GM12878 (cell line): ENCODE measurements at regions not wholly inside any gene's neighbourhood (a gene's known extent, or its start where the extent isn't known, plus 50 kb on each side); places are given as distances from the start of the nearest gene placed in this dataset.

Experiments used
- CTCF ChIP-seq, 3 experiments: IDR thresholded peaks in 2 of 3; conservative IDR thresholded peaks in 1 of 3; 2 replicates each; pipeline ENCODE4 v1.5.1; 2011; ENCODE audit warnings: low read depth in 3 of 3, low read length in 3 of 3, mild to moderate bottlenecking in 3 of 3, control low read depth in 2 of 3, moderate library complexity in 2 of 3, inconsistent platforms in 1 of 3, mixed read lengths in 1 of 3; ENCODE audit not compliant: control insufficient read depth in 2 of 3, insufficient read depth in 1 of 3; ENCODE audit errors: extremely low read depth in 1 of 3
- NFIC ChIP-seq: IDR thresholded peaks from 2 replicates; pipeline ENCODE4 v1.6.1; 2012; ENCODE audit warnings: low read depth, mild to moderate bottlenecking, inconsistent platforms, low read length, moderate library complexity
- POLR2A ChIP-seq: IDR thresholded peaks from 2 replicates; pipeline ENCODE4 v1.6.1; 2011; ENCODE audit warnings: low read depth, mild to moderate bottlenecking, low read length
- SMAD1 ChIP-seq: fragments of 450-650 bp; IDR thresholded peaks from 2 replicates; pipeline ENCODE4 v1.6.1; 2018; ENCODE audit warnings: mild to moderate bottlenecking, low read depth; ENCODE audit not compliant: partially characterized antibody

DNA sequence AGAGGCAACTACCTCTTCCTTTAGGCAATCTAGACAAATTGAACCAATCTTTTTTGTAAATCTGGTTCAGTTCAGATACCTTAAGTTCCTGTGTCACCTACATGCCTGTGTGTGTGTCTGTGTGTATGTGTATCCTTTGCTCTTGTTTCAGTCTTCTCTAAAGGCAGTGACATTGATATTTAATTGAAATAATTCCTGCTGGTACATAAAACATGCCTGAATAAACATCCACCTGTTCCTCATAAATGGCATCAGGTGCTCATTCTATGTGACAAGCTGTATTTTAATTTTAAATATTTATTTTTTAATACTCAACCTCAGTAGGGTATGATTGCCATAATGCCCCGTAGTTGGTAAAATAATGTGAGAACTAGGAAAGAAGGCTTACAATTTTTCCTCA is 1606.4 kb upstream of the PRR20A start:
- no peak for TF ChIP-seq CTCF (IDR thresholded peaks at IDR 0.05 in 2 of 3, conservative IDR thresholded peaks at IDR 0.05 in 1 of 3; ENCODE audit: control insufficient read depth in 2 of 3, extremely low read depth in 1 of 3, insufficient read depth in 1 of 3, low read depth in 3 of 3, low read length in 3 of 3)
- no peak for TF ChIP-seq NFIC
- TF ChIP-seq POLR2A = no peak
- TF ChIP-seq SMAD1 = no peak
